ENCODE measurements at regions not wholly inside any gene's neighbourhood (a gene's known extent, or its start where the extent isn't known, plus 50 kb on each side); places are given as distances from the start of the nearest gene placed in this dataset.
A peak's percentile ranks its signal among the peaks of the same experiment; 100 is the strongest.

- H3K9me2 ChIP-seq (ENCODE audit: insufficient read depth), result no peaks in the 10 kb centered on the region
- ChIA-PET RAD21 (ENCODE audit: low non-redundant PET in 1 of 2, low total read pairs in 2 of 2, uncharacterized antibody in 2 of 2, unreplicated experiment in 2 of 2) (no interaction called here), CTCF (no interaction called here), POLR2A (no interaction called here)
- DNase-seq (ENCODE audit: low read depth, low spot score) (no peak), ATAC-seq (no peak)
- H4K20me1 ChIP-seq (ENCODE audit: insufficient read depth), result no peaks in the 10 kb centered on the region; the same call in 1 of the 2 replicates
- no peaks in the 10 kb centered on the region for H3K27me3 ChIP-seq (ENCODE audit: insufficient read depth, low read length)
- no TSS peak for BruUV-seq (replicated peaks)
- H3K4me2 ChIP-seq (ENCODE audit: low read length), result no peak overlapping the region
- TF ChIP-seq ZFX (IDR thresholded peaks at IDR 0.05) (no peak), RAD21 (IDR thresholded peaks at IDR 0.05; ENCODE audit: low read depth) (no peak), CBX3 (IDR thresholded peaks at IDR 0.05; ENCODE audit: low read depth) (no peak), SIN3A (IDR thresholded peaks at IDR 0.05; ENCODE audit: low read depth) (no peak), EZH2phosphoT487 (IDR thresholded peaks at IDR 0.05; ENCODE audit: borderline replicate concordance) (no peak)
- H3K79me2 ChIP-seq (ENCODE audit: insufficient read depth, low read length), result no peaks in the 10 kb centered on the region
- no peaks in the 10 kb centered on the region for H3K9me3 ChIP-seq (ENCODE audit: control insufficient read depth in 1 of 2, insufficient read depth in 1 of 2, low read depth in 1 of 2, low read length in 2 of 2)
- intact Hi-C loops (cut with micrococcal nuclease), result no loop called here
- no peak overlapping the region for H3K4me3 ChIP-seq (replicated peaks in 1 of 2; ENCODE audit: low read depth in 1 of 2, low read length in 2 of 2)
- no peak overlapping the region for H3K27ac ChIP-seq (ENCODE audit: low read depth, low read length)
- no peaks in the 10 kb centered on the region for H3K4me1 ChIP-seq (ENCODE audit: control insufficient read depth in 1 of 2, insufficient read depth in 2 of 2, low read length in 2 of 2)
- no peaks in the 10 kb centered on the region for H3K36me3 ChIP-seq (ENCODE audit: control insufficient read depth in 1 of 2, insufficient read depth in 2 of 2, low read length in 2 of 2)
- no peak overlapping the region for H3K9ac ChIP-seq (ENCODE audit: low read length)
- H2AFZ ChIP-seq (ENCODE audit: low read depth, low read length, poor library complexity, severe bottlenecking), result peak overlapping the region; percentile 32
Measured at GRCh38 chr7:46622251-46622650, 701.2 kb upstream of the IGFBP3 start.

DNA sequence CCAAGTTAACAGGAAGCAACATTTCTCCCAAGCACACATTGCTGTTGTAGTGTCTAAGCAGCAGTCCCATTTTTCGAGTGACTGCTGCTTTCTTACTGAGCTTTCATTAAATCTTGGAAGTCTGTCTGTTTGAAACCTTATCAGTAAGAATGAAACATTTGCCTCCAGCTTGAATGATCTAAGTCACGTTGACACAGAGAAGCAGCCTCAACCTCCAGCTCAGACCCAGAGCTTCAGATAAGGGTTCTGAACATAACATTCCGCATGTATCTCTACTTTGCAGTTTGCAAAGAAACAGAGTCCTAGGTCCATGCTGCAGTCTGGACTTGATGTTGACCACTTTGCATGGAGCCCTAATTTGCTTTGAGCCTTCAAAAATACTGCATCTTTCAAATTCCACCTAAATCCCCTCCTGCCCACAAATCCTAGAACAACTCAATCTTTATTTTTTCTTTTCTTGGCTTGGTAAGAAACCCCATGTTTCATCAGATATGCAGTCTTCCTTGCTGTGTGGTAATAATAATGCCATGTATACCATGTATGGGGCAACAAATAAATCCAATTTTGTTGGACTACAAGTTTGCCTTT lies 698.7 kb upstream of the IGFBP3 start:
- intact Hi-C loops (cut with micrococcal nuclease), result no loop called here
- POLR2A ChIA-PET, result no interaction called here
- H3K36me3 ChIP-seq (ENCODE audit: control insufficient read depth in 1 of 2, insufficient read depth in 2 of 2, low read length in 2 of 2), result no peaks in the 10 kb centered on the region
- no peak for ATAC-seq
- TF ChIP-seq YY1 (IDR thresholded peaks at IDR 0.05; ENCODE audit: extremely low read depth, insufficient replicate concordance, low read depth, low read length), result no peak
- TF ChIP-seq POLR2AphosphoS5 (IDR thresholded peaks at IDR 0.05; ENCODE audit: low read depth, low read length), result no peak
- TF ChIP-seq TCF7L2 (IDR thresholded peaks at IDR 0.05; ENCODE audit: borderline replicate concordance, extremely low read depth, insufficient read depth, insufficient read length), result no peak
- TF ChIP-seq, protein P1, sequence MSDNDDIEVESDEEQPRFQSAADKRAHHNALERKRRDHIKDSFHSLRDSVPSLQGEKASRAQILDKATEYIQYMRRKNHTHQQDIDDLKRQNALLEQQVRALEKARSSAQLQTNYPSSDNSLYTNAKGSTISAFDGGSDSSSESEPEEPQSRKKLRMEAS (IDR thresholded peaks at IDR 0.05), result no peak
- no peak for TF ChIP-seq EZH2phosphoT487 (IDR thresholded peaks at IDR 0.05; ENCODE audit: borderline replicate concordance)
- TF ChIP-seq POLR2A (IDR thresholded peaks at IDR 0.05; ENCODE audit: borderline replicate concordance, extremely low read depth, insufficient read depth, insufficient read length), result no peak
- no peak for TF ChIP-seq CBX3 (IDR thresholded peaks at IDR 0.05; ENCODE audit: low read depth)
- no peak for TF ChIP-seq ZBTB33 (IDR thresholded peaks at IDR 0.05; ENCODE audit: extremely low read depth, insufficient replicate concordance, low read length)
- TF ChIP-seq SIN3A (IDR thresholded peaks at IDR 0.05; ENCODE audit: low read depth), result no peak
- no peak for TF ChIP-seq FOSL1 (IDR thresholded peaks at IDR 0.05; ENCODE audit: low read depth)
- no peak for TF ChIP-seq EZH2 (IDR thresholded peaks at IDR 0.05)
- TF ChIP-seq ELF1 (IDR thresholded peaks at IDR 0.05; ENCODE audit: borderline replicate concordance, low read depth), result no peak
- TF ChIP-seq EGR1 (IDR thresholded peaks at IDR 0.05; ENCODE audit: low read depth), result no peak
- TF ChIP-seq, protein P2, sequence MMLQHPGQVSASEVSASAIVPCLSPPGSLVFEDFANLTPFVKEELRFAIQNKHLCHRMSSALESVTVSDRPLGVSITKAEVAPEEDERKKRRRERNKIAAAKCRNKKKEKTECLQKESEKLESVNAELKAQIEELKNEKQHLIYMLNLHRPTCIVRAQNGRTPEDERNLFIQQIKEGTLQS (IDR thresholded peaks at IDR 0.05), result no peak
- TF ChIP-seq CEBPB (IDR thresholded peaks at IDR 0.05; ENCODE audit: low read depth), result no peak
- TF ChIP-seq SRF (IDR thresholded peaks at IDR 0.05; ENCODE audit: low read depth), result no peak
- no TSS peak for BruUV-seq (replicated peaks)
- no peaks in the 10 kb centered on the region for H3K9me2 ChIP-seq (ENCODE audit: insufficient read depth)
- no peak overlapping the region for H3K9ac ChIP-seq (ENCODE audit: low read length)
- no peaks in the 10 kb centered on the region for H3K9me3 ChIP-seq (ENCODE audit: control insufficient read depth in 1 of 2, insufficient read depth in 1 of 2, low read depth in 1 of 2, low read length in 2 of 2)
- no peak overlapping the region for H3K4me2 ChIP-seq (ENCODE audit: low read length)
- H3K27ac ChIP-seq (ENCODE audit: low read depth, low read length), result no peak overlapping the region
- RAD21 ChIA-PET (ENCODE audit: low non-redundant PET in 1 of 2, low total read pairs in 2 of 2, uncharacterized antibody in 2 of 2, unreplicated experiment in 2 of 2), result no interaction called here
- H2AFZ ChIP-seq (ENCODE audit: low read depth, low read length, poor library complexity, severe bottlenecking), result no peak overlapping the region
- H4K20me1 ChIP-seq (ENCODE audit: insufficient read depth), result no peaks in the 10 kb centered on the region; the same call in 1 of the 2 replicates
- no peaks in the 10 kb centered on the region for H3K79me2 ChIP-seq (ENCODE audit: insufficient read depth, low read length)
- H3K4me1 ChIP-seq (ENCODE audit: control insufficient read depth in 1 of 2, insufficient read depth in 2 of 2, low read length in 2 of 2), result no peaks in the 10 kb centered on the region
- no peak for DNase-seq (ENCODE audit: low read depth, low spot score)
- H3K27me3 ChIP-seq (ENCODE audit: insufficient read depth, low read length), result no peaks in the 10 kb centered on the region
- CTCF ChIA-PET, result no interaction called here
- no peak overlapping the region for H3K4me3 ChIP-seq (replicated peaks in 1 of 2; ENCODE audit: low read depth in 1 of 2, low read length in 2 of 2)
